Neural cell (in vitro differentiated cells): ENCODE measurements at regions not wholly inside any gene's neighbourhood (a gene's known extent, or its start where the extent isn't known, plus 50 kb on each side); places are given as distances from the start of the nearest gene placed in this dataset.

Experiments
- H2AFZ ChIP-seq: fragments of 200-600, 300-800 bp; sonication (generic), shearing (Covaris generic); 2 replicates; pipeline ENCODE4 v1.6.0; 2014; ENCODE audit warnings: low read depth, mild to moderate bottlenecking, antibody characterized with exemption, low read length, moderate library complexity
- H3F3A ChIP-seq: fragments of 200-600 bp; shearing (Covaris generic); 2 replicates; pipeline ENCODE4 v1.6.1; 2016; ENCODE audit warnings: mild to moderate bottlenecking, moderate library complexity, mixed read lengths, antibody characterized with exemption, low read length; ENCODE audit not compliant: insufficient read depth, poor library complexity, severe bottlenecking
- H3K27ac ChIP-seq: fragments of 200-600, 300-800 bp; sonication (generic), shearing (Covaris generic); 2 replicates; pipeline ENCODE4 v1.5.1; 2014; ENCODE audit warnings: mild to moderate bottlenecking, low read length, moderate library complexity
- H3K27me3 ChIP-seq: fragments of 300-800, 200-600 bp; sonication (generic), shearing (Covaris generic); 2 replicates; pipeline ENCODE4 v1.6.0; 2014; ENCODE audit warnings: mild to moderate bottlenecking, low read depth, low read length, moderate library complexity; ENCODE audit not compliant: insufficient read depth
- H3K36me3 ChIP-seq: fragments of 300-800, 200-600 bp; sonication (generic), shearing (Covaris generic); 2 replicates; pipeline ENCODE4 v1.5.1; 2014; ENCODE audit warnings: mild to moderate bottlenecking, antibody characterized with exemption, low read length, moderate library complexity; ENCODE audit not compliant: insufficient read depth
- H3K4me2 ChIP-seq: fragments of 300-800, 200-600 bp; sonication (generic), shearing (Covaris generic); 2 replicates; pipeline ENCODE4 v1.6.0; 2014; ENCODE audit warnings: mild to moderate bottlenecking, low read length
- H3K4me3 ChIP-seq: fragments of 300-800, 200-600 bp; sonication (generic), shearing (Covaris generic); 2 replicates; pipeline ENCODE4 v1.5.1; 2014; ENCODE audit warnings: mild to moderate bottlenecking, low read length, moderate library complexity
- H3K79me2 ChIP-seq: fragments of 200-600 bp; shearing (Covaris generic); replicated peaks from 2 replicates; pipeline ENCODE4 v1.6.0; 2014; ENCODE audit warnings: mild to moderate bottlenecking, low read length, moderate library complexity; ENCODE audit not compliant: insufficient read depth
- H3K9ac ChIP-seq: fragments of 300-800, 200-600 bp; sonication (generic), shearing (Covaris generic); 2 replicates; pipeline ENCODE4 v1.6.1; 2016; ENCODE audit warnings: mild to moderate bottlenecking, low read length, mixed read lengths
- H3K9me2 ChIP-seq: fragments of 200-600 bp; shearing (Covaris generic); 2 replicates; pipeline ENCODE4 v1.6.1; 2016; ENCODE audit warnings: mild to moderate bottlenecking, low read length, mixed read lengths; ENCODE audit not compliant: insufficient read depth
- H3K9me3 ChIP-seq: fragments of 200-600, 300-800 bp; sonication (generic), shearing (Covaris generic); 2 replicates; pipeline ENCODE4 v1.6.1; 2016; ENCODE audit warnings: mild to moderate bottlenecking, mixed run types, low read length, moderate library complexity, mixed read lengths
- H4K20me1 ChIP-seq: fragments of 200-600 bp; shearing (Covaris generic); 2 replicates; pipeline ENCODE4 v1.6.1; 2016; ENCODE audit warnings: mild to moderate bottlenecking, mixed run types; ENCODE audit not compliant: insufficient read depth
- CTCF ChIP-seq: fragments of 450-650 bp; IDR thresholded peaks from 2 replicates; pipeline ENCODE4 v1.5.1; 2014; ENCODE audit warnings: antibody characterized with exemption, mild to moderate bottlenecking, moderate library complexity; ENCODE audit not compliant: poor library complexity, severe bottlenecking
- EP300 ChIP-seq: fragments of 450-650 bp; conservative IDR thresholded peaks from 2 replicates; pipeline ENCODE4 v1.6.1; 2014; ENCODE audit warnings: antibody characterized with exemption, mild to moderate bottlenecking, moderate library complexity; ENCODE audit not compliant: poor library complexity, severe bottlenecking
- EZH2 ChIP-seq: fragments of 200-600, 300-800 bp; shearing (Covaris generic), sonication (generic); IDR thresholded peaks from 2 replicates; pipeline ENCODE4 v1.6.1; 2014; ENCODE audit warnings: antibody characterized with exemption, low read length, borderline replicate concordance, mild to moderate bottlenecking; ENCODE audit not compliant: insufficient read depth, poor library complexity, severe bottlenecking
- MXI1 ChIP-seq: fragments of 450-650 bp; conservative IDR thresholded peaks from 2 replicates; pipeline ENCODE4 v1.6.1; 2014; ENCODE audit warnings: antibody characterized with exemption, mild to moderate bottlenecking; ENCODE audit not compliant: poor library complexity, severe bottlenecking
- POLR2AphosphoS5 ChIP-seq: IDR thresholded peaks from 2 replicates; pipeline ENCODE4 v1.6.1; 2012
- RAD21 ChIP-seq: fragments of 450-650 bp; conservative IDR thresholded peaks from 2 replicates; pipeline ENCODE4 v1.6.1; 2014; ENCODE audit warnings: antibody characterized with exemption, mild to moderate bottlenecking, moderate library complexity
- REST ChIP-seq: IDR thresholded peaks from 2 replicates; pipeline ENCODE4 v1.6.1; 2012; ENCODE audit warnings: borderline replicate concordance
- SMC3 ChIP-seq: fragments of 450-650 bp; conservative IDR thresholded peaks from 2 replicates; pipeline ENCODE4 v1.6.1; 2014; ENCODE audit warnings: antibody characterized with exemption, mild to moderate bottlenecking, moderate library complexity; ENCODE audit not compliant: poor library complexity
- TAF1 ChIP-seq: IDR thresholded peaks from 2 replicates; pipeline ENCODE4 v1.6.1; 2012; ENCODE audit warnings: low read depth

GRCh38 chr15:98560338-98560737 lies 88.0 kb upstream of the IGF1R start:
- H3F3A ChIP-seq = no peaks in the 10 kb centered on the region
- H3K9me2 ChIP-seq = no peaks in the 10 kb centered on the region
- H3K36me3 ChIP-seq = no peaks in the 10 kb centered on the region
- no peaks in the 10 kb centered on the region for H4K20me1 ChIP-seq
- H3K9ac ChIP-seq = no peak overlapping the region
- no peak overlapping the region for H3K4me3 ChIP-seq
- no peaks in the 10 kb centered on the region for H3K79me2 ChIP-seq
- TF ChIP-seq MXI1 (no peak), RAD21 (no peak), REST (no peak)
- no peak overlapping the region for H3K4me2 ChIP-seq
- H3K27ac ChIP-seq = no peak overlapping the region
- no peaks in the 10 kb centered on the region for H3K27me3 ChIP-seq
- no peaks in the 10 kb centered on the region for H3K9me3 ChIP-seq
- no peak overlapping the region for H2AFZ ChIP-seq

GRCh38 chr15:98561169-98561941 lies 87.0 kb upstream of the IGF1R start:
- H3K36me3 ChIP-seq = no peaks in the 10 kb centered on the region
- no peaks in the 10 kb centered on the region for H3K27me3 ChIP-seq
- no peaks in the 10 kb centered on the region for H3K9me3 ChIP-seq
- H3K79me2 ChIP-seq = no peaks in the 10 kb centered on the region
- no peak overlapping the region for H3K4me2 ChIP-seq
- no peak overlapping the region for H2AFZ ChIP-seq
- no peaks in the 10 kb centered on the region for H4K20me1 ChIP-seq
- no peak overlapping the region for H3K4me3 ChIP-seq
- H3K27ac ChIP-seq = no peak overlapping the region
- H3K9ac ChIP-seq = no peak overlapping the region
- TF ChIP-seq EZH2 = no peak
- TF ChIP-seq EP300 = no peak
- TF ChIP-seq TAF1 = no peak
- TF ChIP-seq REST = no peak
- no peak for TF ChIP-seq CTCF
- no peak for TF ChIP-seq RAD21
- TF ChIP-seq SMC3 = no peak
- no peak for TF ChIP-seq POLR2AphosphoS5
- TF ChIP-seq MXI1 = no peak
- H3F3A ChIP-seq = no peaks in the 10 kb centered on the region
- no peaks in the 10 kb centered on the region for H3K9me2 ChIP-seq
